B cell (primary cell): ENCODE measurements at regions not wholly inside any gene's neighbourhood (a gene's known extent, or its start where the extent isn't known, plus 50 kb on each side); places are given as distances from the start of the nearest gene placed in this dataset.

ENCODE experiments used
- EZH2 ChIP-seq: IDR thresholded peaks from 2 replicates; pipeline ENCODE4 v1.6.1; 2012; ENCODE audit warnings: borderline replicate concordance, low read depth, mild to moderate bottlenecking, moderate library complexity, low read length; ENCODE audit not compliant: insufficient read depth, poor library complexity, severe bottlenecking
- TF ChIP-seq, protein P1 (sequence below): fragments of 200-600 bp; IDR thresholded peaks from one replicate; pipeline ENCODE4 v1.8.0; 2022; ENCODE audit warnings: antibody characterized with exemption, mild to moderate bottlenecking

GRCh38 chr2:191574232-191574631 lies 103.7 kb upstream of the NABP1 start:
- TF ChIP-seq, protein P1, sequence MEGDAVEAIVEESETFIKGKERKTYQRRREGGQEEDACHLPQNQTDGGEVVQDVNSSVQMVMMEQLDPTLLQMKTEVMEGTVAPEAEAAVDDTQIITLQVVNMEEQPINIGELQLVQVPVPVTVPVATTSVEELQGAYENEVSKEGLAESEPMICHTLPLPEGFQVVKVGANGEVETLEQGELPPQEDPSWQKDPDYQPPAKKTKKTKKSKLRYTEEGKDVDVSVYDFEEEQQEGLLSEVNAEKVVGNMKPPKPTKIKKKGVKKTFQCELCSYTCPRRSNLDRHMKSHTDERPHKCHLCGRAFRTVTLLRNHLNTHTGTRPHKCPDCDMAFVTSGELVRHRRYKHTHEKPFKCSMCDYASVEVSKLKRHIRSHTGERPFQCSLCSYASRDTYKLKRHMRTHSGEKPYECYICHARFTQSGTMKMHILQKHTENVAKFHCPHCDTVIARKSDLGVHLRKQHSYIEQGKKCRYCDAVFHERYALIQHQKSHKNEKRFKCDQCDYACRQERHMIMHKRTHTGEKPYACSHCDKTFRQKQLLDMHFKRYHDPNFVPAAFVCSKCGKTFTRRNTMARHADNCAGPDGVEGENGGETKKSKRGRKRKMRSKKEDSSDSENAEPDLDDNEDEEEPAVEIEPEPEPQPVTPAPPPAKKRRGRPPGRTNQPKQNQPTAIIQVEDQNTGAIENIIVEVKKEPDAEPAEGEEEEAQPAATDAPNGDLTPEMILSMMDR, result no peak
- no peak for TF ChIP-seq EZH2
